RPMI7951 (cell line): ENCODE measurements at regions not wholly inside any gene's neighbourhood (a gene's known extent, or its start where the extent isn't known, plus 50 kb on each side); places are given as distances from the start of the nearest gene placed in this dataset.
"Not testable (repeated sequence)": the region's sequence is repeated elsewhere in the genome, so short reads cannot be mapped to it uniquely, and the experiment has no call there.

ENCODE experiments used
- DNase-seq: peaks from one replicate; pipeline ENCODE4 v3.0.0-alpha.2; 2012; ENCODE audit warnings: low read depth

DNA sequence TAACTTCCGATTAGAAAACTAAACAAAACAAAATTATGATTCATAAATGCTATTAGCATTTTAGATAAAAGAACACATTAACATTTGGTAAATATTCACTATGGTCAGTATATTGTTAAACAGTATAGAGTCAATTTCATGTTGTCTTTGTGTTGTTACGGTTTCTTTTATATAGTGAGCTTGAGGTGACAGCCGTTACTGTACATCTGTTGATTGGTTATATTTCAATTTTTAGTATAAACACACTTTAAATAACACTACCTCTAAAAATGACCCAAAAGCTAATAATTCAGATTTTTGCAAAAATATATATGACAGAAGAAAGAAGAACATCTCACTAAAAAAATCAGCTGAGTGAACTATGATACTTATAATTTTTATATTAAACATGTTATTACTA, 249.0 kb upstream of the LUZP2 start:
- no peak for DNase-seq

DNA sequence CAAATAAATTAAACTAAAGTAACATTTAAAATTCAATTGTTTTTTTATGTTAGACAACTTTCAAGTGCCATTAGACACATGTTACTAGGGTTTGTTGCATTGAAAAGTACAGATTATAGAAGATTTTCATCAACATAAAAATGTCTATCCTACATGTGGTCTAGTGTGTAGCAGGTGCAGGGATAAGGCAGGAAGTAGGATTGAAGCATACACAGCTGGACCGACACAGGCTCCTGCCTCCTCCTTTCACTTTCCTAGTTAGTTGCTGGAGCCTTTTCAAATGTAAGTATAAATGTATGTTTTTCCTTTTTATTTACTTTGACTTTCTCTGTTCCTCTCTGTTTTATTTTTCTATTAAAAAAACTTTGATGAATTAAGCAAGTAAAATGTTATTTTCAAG, 246.9 kb upstream of the LUZP2 start:
- no peak for DNase-seq

DNA sequence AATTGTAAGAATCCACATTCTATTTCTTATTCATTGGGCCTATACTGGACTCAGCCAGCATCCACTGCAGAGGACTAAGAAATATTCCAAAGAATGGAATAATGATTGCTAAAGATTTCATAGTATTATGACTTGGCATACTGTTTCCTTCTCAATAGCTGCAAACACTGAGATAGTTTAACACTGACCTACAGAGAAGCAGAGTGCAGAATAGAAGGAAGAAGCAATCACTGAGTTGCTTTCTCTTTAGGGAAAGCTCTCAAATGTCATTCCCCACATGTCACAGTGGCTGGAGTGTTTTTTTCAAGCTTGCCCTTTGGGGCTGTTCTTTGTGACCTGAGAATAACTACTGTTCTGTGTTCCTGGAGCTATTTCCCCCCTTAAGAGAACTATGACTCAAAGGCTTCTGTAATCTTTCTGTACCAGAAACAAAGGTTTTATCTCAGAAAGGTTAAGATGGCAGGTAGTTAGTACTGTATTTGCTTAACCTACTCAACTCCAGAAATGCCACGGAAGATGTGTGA, 243.6 kb upstream of the LUZP2 start:
- no peak for DNase-seq

DNA sequence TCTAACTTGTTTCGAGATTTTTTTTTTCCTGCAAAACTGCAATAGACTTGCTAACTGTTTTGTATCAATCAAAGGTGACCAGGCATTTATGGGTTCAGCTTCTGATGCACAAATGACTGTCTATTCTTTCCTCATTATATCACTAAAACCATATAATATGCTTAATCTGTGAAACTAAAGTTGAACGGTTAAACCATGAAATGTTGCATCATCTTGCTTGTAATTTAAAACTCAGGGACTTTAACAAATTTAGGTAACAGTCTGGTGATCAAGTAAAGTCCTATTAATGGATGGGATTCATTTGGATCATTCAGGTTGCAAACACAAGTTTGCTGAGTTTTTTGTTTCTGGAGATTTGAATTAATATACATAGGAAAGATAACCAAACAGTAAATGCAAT, 232.0 kb upstream of the LUZP2 start:
- no peak for DNase-seq

DNA sequence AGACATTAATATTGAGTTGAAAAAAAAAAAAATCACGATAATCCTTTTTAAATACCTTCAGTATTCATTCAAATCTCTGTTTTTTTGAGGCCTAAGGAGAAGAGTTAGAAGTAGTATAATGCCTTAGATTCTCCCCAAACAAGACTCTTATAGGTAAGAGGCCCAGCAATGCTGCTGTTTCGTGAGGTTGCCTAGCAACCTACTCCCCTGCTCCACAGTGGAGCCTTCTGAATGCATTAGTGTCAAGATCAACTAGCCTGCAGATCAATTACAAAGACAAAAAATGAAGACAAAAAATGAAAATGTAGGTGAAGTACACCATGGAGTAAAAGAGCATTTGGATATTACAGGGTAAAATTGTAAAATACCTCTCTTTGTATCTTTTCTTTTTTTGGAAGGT, 229.8 kb upstream of the LUZP2 start:
- DNase-seq: no peak

DNA sequence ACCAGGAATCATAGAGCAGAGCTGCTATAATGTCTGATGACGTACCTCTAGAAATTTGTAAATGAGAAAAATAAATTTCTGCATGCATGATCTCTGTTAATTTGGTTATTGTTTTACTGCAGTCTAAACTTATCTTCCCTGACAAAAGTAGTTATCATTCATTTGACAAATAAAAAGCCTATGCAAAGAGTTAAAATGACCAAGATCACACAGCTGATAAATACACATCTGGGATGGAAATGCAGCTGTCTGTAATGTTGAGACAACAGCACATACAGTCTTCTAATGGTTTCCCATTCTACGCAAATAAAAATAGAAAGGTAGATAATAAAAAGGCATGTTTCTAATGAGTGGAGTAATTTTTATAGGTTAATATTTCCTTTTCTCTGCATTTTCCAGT, 225.1 kb upstream of the LUZP2 start:
- DNase-seq: no peak

DNA sequence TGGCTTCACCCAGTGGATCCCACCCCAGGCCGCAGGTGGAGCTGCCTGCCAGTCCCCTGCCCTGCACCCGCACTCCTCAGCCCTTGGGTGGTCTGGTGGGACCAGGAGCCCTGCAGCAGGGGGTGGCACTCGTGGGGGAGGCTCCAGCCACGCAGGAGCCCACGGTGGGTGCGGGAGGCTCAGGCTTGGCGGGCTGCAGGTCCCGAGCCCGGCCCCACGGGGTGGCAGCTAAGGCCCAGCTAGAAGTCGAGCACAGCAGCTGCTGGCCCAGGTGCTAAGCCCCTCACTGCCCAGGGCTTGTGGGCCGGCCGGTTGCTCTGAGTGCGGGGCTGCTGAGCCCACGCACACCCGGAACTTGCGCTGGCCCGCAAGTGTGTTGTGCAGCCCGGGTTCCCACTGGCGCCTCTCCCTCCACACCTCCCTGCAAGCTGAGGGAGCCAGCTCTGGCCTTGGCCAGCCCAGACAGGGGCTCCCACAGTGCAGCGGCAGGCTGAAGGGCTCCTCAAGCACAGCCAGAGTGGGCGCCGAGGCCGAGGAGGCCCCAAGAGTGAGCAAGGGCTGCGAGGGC, 222.6 kb upstream of the LUZP2 start:
- not testable (repeated sequence) for DNase-seq

DNA sequence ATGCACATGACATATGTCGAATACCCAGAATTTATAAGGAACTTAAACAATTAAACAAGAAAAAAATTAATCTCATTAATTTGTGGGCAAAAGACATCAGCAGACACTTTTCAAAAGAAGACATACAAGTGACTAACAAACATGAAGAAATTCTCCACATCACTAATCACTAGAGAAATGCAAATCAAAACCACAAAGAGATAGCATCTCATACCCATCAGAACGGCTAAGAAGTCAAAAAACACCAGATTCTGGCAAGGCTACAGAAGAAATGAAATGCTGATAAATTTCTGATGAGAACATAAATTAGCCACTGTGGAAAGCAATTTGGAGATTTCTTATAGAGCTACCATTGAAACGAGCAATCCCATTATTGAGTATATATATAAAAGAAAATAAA, 210.6 kb upstream of the LUZP2 start:
- DNase-seq: no peak

DNA sequence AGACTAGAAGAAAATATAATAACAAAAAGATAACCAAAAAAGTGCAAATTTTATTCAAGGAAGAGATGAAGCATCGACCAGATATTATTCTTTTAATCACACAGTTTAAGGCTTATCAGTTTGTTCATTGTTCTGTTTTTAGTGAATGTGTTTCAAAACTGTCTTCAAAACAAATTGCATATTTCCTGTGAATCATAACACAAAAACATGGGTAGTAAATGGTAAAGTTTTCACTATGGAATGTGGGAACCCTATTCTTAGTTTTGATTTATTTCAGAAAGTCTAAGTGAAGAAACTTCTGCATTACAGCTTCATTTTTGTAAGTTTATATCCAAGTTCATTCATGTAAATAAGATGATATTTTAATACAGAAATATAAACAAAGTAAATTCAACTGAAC, 207.6 kb upstream of the LUZP2 start:
- DNase-seq: no peak

DNA sequence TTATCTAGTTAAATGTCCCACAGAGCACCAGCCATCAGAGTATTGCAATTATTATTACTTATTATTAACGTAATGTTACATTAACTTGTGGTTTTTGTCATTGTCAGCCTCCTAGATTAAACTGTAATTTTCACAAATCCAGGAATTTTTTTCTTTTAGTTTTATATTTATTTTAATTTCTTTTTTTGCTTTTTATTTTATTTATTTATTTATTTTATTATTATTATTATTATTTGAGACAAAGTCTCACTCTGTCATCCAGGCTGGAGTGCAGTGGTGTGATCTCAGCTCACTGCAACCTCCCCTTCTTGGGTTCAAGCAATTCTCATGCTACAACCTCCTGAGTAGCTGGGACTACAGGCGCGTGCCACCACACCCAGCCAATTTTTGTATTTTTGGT, 202.9 kb upstream of the LUZP2 start:
- no peak for DNase-seq

DNA sequence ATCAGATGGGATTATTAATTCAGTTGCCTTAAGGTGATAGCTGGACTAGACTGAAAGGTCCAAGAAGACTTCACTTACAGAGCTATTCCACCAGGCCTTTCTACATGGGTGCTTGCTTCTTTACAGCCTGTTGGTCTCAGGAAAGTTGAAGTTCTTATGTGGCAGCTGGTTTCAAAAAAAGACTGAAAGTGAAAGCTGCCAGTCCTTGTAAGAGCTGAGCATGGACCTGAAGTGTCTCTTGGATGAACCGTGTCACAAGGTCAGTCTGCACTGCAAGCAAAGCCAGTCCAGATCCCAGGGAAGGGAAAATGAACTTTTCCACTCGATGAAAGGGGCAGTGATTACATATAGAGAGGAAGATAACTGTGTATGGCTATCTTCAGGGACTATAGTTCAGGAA, 201.5 kb upstream of the LUZP2 start:
- DNase-seq: no peak

DNA sequence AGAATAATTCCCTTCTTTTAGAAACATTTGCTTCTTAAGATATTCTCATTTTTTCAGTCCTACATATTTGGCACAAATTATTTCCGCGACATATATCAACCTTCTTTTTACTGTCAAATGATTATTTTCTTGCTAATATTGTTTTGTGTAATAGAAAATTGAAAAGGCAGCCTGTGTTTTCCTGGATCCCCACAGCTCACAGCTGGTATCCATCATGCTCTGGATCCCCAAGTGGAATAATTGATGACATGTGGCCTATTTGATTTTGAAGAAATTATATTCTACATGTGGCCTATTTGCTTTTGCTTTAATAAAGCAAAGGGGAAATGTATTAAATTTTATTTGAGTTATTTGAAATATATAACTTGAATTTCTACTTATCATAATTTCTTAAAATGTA, 199.4 kb upstream of the LUZP2 start:
- DNase-seq: no peak

DNA sequence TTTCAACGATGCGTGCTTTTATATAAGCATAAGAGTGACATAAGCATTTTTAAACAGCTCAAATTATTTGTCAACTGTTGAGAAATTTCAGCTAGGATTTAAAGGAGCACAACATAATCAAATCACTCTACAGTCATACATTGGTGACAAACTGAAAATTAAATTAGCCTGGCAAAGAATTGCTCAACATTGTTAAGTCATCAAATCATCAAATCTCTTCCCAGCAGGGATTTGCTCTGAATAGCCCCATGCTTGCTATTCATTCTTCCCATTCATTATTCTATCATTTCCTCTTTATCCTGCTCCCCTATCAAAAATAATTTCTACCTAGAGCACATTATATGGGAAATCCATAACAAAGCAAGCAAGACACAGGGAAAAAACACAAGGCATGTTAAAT, 198.7 kb upstream of the LUZP2 start:
- no peak for DNase-seq

DNA sequence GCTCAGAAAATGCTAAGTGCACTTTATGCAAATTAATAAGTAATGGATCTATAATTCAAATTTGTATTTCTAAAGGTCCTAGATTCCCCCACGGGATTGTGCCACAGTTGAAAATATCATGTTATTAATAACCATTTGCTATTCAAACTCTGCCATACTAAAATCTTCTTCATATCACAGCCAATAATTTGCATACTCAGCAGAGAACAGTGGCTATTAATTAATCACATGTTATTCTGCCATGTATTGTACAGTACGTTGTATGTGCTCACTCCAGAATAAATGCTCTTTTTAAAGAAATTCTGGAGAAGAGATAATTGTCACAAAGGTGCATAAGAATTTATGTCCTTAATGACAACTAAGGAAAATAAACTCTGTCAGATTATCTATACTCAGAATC, 184.9 kb upstream of the LUZP2 start:
- no peak for DNase-seq

DNA sequence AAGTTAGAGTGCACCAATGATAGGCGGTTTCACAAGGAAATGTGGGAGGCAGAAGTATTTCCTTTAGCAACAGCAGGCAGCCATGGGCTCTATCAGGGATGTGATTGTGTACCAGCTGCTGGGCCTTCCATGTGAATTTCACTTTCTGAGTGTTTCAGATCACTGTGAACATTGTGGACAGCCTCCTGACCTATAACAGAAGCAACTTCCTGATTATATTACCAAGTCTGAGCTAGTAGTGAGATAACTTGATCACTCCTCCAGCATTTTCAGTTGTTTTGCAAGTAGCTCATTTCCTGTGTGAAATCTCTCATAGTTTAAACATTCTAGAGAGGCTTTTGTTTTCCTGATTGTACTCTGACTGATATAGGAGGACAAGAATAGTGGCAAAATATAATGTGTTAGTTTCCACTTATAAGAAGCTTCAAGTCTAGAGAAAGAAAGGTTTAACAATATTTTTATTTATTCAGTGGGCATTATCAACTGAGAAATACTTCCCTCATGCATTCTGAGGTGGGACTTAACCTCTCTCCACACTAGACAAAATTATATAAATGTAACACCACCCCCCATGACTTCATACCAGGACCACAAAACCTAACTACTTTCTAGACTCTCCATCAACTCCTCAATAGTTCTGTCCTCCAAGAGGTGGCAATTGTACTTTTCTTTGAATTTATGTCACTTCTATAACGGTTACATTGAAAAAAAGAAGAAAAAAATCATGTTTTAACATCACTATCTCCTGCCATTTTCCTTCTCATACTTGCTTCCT, 184.2 kb upstream of the LUZP2 start:
- DNase-seq: no peak

DNA sequence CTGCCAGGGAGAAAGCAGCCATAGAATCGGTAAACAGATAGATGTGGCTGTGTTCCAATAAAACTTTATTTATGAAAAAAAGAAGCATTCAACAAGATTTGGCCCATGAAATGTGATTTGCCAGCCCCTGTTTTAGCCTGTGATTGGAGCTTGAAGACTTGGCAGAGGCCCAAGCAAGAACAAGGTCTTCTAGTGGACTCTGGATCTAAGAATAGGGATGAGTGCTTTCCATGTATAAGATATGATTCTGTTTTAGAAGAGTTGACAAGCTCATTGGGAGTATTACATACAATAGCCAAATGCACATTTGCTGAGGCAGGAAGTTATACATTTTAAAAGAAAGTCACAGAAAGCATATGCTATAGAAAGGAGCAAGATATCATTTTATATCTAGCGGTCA, 175.6 kb upstream of the LUZP2 start:
- DNase-seq: no peak

DNA sequence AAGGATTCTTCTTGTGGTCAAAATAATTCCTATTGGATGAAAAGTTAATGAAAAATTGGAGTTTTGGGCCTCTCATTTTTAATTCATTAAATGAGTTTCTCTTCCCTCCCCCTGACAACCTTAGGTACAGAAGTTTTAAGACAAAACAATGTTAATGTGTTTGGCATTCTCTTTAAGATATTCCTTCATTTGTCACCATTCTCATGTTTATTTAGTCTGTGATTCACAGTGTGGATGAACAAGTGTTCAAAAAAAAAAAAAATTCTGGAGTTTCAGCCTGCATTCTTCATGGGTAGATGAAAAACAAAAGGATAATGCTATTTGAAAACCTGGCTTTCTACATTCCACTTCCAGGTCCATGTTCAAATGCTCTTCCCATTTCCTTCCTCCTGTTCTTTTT, 172.6 kb upstream of the LUZP2 start:
- DNase-seq: no peak

DNA sequence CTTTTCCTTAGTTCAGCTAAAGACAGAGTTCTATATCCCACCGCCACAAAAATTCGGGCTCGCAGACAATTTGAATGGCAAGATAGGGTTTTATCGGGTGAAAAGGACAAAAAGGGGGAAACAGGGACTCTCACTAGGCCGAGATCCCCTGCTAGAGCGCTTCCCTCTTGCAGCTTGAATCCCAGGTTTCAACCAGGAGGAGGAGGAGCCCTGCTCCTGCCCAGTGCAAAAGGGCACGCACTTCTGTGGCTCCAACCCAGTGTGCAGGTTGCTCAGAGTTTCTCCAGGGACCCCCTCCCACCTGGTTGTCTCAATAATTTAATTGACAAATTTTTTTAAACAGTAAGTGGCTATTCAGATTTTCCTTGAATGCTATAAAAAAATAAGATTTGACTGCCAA, 152.6 kb upstream of the LUZP2 start:
- DNase-seq: no peak

DNA sequence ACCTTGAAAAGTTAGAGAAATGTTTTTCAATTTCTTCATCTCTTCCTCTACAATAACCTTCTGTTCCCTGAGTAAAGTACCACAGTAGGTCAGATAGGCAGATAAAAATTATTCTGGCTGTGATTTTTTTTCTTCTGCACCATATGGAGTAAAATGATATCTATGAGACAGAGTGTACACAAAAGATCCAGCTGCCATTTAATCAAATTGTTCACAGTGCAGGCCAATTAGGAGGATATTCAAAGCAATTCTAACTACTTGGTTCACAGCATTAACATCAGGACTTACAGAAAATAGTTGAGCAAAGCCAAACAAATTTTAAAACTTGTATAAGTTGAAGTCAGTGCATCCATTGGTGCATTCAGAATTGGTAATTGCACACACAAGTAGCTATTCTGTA, 147.9 kb upstream of the LUZP2 start:
- no peak for DNase-seq

DNA sequence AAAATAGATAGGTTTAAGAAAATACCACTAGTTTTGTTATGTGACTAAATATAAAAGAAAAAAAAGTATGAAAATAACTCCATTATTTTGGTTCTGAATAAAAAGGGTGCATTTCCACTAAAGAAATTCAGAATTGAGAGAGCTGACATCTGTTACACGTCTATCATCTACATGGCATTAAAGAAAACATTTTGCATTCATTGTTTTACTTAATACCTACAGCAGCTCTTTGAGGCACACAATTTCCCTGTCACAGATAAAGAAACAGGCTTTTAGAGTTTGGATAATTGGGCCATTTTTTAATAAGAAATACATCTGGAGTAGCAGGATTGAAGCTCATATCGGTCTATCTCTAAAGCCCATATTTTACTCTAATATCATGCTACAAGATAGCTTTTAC, 145.7 kb upstream of the LUZP2 start:
- DNase-seq: no peak

DNA sequence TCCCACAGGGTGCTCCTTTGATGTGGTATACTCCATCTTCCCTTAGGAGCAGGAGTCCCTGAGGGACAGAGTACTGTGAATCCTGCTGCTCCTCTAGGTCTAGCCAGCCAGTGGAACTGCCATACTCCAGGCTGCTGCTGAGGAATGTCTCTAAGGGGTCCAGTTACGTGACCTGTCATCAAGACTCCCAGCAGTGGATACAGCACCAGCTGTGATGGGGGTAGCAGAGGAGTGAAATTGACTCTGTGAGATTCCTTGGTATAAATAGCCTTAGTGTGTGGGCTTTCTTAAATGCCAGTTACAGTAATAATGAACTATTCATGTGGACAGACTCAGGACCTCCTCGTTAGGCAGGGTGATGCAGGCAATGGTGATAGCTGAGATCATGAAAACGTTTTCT, 140.4 kb upstream of the LUZP2 start:
- no peak for DNase-seq

DNA sequence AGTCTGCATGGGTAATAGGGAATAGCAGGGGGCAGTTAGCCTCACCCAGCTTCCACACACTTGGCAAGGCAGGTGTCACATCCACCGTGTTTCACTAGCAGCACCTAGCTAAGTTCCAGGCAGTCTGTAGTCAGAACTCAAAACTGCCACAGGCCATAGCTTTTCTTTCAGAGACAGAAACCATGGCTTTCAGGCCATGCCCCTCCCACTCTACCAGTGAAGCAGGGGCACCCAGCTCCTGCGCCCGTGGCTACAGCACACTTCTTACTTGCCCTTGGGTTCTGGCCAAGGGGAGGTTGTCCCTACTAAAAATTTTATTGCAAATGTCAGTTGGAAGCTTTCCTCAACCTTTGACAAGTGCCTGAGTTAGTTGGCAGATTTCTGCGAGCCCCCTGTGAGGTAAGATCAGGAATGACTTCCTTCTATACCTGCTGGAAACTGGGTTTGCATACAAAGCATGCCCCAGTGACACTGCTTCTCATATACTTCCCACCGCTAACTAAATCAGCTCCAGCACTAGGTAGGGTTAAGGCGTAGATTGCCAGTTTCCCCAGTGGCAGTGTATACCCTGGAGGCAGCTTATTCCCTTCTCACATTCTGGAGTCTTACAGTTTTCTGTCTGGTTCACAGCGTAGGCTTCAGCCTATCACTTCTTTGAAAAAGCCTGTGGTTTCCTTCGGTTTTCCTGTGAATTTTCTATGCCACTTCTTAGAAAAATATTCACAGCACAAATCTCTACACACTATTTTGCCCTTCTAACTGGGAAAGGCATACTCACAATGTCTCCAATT, 139.0 kb upstream of the LUZP2 start:
- DNase-seq: no peak

DNA sequence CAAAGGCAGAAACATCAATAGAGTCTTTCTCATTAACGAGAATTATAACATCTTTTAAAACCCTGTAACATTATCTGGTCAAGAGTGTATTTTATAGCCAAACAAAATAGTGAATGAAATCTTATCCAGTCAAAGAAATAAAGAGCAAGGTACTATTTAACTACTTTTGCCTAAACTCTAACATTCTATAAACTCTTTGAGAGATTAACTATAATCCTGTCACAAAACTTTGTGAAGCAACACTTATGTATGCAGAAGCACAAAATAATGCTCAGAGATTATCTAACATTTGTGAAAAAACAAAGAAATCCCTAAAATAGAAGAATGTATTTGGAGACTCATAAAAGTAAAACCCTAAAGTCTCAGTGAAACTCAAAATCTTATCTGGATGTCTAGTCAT, 124.4 kb upstream of the LUZP2 start:
- DNase-seq: no peak
